Anterior cingulate cortex (tissue), 58 donors: ENCODE measurements at regions not wholly inside any gene's neighbourhood (a gene's known extent, or its start where the extent isn't known, plus 50 kb on each side); places are given as distances from the start of the nearest gene placed in this dataset.
"Not testable (repeated sequence)": the region's sequence is repeated elsewhere in the genome, so short reads cannot be mapped to it uniquely, and the experiment has no call there.

ENCODE experiments used
- DNase-seq, 58 donors: peaks; one replicate each; lab custom pipeline; 2025; lab: John Stamatoyannopoulos, UW

DNA sequence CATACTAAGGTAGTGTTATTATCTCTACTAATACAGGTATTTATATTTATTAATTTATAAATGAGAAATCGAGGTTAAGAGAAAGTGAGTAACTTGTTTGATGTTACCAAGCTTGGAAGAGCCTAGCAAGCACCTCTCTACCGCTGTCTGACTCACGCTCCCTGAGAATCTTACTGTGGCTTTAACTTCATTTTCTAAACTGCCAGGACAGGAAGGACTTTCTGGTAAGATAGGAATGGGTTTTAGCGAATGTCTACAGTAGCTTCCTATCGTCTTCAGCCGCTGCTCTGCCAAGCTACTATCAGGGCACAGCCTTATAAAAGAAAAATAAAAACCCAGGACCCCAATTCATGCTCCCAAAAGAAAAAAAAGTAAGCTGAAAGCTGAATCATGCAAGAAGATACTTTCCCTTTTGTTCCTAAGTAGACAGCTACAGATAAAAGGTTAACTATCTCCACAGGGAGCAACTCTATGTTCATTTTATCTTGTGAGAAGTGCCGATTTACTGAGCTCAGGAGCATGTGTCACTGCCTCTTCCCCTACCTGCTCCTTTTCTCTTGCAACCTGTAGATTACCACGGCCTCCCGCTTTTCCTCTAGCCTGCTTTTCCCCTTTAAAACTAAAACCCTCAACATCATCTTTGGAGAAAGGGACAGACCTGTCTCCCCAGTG lies 60.2 kb downstream of the THNSL1 start:
- DNase-seq: no peak

DNA sequence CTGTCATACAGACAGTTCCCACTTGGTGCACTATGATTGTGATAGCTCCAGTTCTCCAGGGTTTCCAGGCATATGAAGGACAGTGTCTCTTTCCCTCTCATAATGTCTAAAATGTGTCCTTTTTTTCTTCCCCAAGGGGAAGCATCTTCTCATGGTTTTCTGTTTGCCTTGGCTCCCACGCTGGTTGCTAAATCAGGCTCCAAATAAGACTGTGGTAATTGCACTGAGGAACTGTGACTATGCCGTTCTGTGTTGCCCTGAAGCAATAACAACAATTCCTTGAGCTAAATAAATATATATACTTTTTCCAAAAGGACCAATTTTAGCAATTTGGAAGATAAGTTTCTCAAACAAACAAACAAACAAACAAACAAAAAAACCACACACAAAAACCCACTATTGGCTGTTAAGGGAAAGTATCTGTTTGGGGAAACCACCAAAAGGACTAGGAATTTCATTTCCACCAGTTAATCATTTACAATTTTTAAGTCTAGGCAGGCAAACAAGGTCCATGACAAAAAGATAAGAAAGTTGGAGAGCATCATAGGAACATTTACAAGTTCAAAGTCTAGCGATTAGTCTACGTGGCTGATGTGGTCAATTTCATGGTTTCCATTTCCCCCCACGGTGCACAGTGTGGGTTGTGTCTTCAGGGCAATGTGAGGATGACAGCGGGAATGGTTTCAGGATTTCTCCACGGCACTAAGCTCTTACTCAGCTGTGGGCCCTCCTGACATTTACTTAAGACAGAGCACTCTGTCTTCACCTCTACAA lies 62.4 kb downstream of the THNSL1 start:
- peak in 1 of 58 donors; percentile 2 for DNase-seq

DNA sequence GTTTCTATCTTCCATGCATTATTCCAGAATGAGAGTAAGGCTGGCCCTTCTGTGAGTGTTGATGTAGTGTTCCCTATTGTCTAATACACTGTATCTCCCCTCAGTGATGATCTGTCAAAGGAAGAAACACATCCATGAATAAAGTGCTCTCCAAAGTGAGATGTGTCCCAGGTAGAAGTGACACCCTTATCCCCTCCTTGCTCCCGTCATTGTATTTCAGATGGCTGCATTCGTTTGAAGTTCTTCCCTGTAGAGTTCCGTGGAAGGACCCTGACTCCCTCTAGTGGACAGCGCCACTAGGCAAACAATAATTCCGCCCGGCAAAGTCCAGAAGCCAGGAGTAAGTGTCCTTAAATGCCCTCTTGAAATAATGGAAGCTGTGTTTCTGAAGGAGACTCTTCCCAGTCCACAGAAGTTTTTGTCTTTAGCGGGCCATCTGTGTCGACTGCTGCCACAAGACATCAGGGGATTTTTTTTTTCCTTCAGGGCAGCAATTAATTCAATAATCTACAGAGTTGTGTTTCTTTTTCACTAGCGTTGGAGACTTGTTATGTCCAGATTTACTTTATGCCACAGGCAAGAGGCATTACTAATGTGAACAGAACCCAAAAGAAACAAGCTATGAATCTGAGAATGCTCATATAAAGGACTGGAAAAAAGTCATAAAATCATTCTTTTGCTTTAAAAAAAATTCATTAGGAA lies 64.6 kb downstream of the THNSL1 start:
- DNase-seq: peak in 56 of 58 donors; percentile 20 to 92 (median 76)

DNA sequence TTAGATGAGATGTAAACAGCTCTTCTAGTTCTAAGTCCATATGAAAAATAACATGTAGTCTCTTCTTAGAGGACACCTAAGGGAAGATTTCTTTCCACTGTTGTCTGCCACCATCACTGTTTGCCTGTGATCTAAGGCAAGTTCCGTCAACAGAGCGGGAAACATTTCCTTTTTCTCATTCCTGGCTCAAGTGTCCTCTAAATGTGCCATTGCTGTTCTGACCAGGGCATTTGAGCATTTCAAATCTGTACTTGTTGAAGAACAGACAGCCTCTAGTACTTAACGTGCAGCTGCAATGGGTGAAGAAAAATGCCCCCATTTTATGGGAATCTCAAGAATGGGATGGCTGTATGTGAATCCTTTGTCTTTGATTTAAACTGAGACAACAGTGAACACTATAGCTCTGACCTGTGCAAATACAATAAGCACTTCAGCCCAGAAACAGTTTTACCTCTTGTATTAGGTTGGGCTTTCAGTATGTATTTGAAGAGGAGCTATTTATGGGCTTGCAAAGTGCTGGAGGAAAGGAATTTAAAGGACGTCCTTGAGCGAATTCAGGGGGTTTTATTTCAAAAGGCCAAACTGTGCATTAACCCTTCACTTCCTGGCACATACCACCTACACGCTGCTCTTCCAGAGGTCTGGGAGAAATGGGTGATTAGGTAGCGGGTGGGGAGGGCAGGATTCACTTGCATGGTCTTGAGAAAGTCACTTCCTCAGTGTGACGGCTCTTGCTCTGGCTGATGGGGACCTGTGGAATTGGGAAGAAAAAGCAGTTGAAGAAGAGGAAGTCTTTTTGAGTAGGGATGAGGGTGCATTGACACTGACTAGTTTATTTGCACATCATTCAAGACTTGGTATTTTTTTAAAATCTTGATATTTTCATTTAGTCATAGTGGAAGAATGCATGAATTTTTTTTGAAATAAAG lies 66.1 kb downstream of the THNSL1 start:
- DNase-seq: no peak

DNA sequence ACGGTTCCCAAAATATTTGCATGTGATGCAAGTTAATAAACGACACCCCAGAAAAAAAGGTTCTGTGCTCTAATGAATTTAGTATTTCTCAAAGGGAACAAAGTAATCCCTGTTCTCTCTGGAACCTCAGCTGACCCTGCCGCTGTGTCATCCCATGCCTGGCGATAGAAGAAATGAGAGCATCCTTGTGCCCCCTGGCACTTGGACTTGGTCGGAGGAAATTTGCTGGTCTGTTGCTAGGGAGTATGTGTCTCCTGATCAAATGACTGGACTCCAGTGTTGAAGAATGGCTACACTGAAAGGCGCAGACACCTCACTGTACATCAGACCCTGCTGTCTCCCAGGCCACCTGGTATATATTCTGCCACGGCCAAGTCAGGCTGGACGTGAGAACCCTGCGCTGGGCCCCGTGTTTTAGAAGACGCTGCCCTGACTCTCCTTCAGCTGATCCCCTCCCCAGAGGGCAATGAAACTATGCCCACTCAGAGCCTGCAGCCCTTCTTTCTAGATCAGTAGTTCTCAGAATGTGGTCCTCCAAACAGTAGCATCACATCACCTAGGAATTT lies 67.2 kb downstream of the THNSL1 start:
- DNase-seq: peak in 22 of 58 donors; percentile 4 to 63 (median 27)

DNA sequence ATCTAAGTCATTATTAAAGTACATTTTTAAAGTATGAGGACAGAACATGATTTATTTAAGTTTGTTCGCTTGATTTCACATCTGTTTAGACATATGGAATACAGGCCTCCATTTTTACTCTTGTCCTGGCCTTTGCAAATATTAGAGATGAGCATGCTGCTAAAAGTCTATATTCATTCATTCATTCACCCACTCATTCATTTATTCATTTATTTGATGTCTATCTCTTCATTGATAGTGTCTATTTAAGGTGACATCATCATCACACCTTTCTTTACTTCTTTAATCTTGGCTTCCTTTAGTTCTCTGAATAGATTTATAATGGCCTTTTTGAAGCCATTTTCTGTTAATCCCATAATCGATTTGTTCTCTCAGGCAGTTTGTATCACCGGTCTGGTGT lies 68.0 kb downstream of the THNSL1 start:
- DNase-seq: no peak

DNA sequence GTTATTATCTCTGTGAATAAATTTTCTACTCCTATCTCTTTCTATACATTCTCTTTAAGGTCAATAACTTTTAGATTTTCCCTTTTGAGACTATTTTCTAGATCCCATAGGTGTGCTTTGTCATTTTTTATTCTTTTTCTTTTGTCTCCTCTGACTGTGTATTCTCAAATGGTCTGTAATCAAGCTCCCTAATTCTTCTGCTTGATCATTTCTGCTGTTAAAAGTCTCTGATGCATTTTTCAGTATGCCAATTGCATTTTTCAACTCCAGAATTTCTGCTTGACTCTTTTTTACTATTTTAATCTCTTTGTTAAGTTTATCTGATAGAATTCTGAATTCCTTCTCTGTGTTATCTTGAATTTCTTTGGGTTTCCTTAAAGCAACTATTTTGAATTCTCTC lies 78.2 kb downstream of the THNSL1 start:
- no peak for DNase-seq

DNA sequence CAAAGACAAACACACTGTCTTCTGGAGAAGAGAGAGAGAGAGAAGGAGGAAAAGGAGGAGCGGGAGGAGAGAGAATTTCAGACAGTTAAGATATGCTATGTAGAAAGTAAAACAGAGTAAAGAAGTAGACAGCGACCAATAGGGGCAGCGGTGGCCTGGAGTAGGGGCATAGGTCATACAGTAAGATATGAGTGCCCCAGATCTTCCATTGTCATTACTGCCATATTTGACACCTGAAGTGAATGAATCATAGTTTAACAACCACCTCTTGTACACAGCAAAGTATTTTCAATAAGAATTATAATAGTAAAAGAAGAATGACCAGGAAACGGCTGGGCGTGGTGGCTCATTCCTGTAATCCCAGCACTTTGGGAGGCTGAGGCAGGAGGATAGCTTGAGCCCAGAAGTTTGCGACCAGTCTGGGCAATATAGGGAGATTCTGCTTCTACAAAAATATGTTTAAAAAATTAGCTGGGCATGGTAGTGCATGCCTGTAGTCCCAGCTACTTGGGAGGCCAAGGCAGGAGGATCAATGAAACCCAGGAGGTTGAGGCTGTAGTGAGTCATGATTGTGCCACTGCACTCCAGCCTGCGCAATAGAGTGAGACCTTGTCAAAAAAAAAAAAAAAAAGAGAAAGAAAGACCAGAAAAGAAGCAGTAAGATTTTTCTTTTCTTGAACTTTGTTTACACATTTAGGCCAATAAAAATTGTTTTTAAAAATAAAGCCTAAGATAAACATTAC lies 77.0 kb upstream of the GPR158 start:
- no peak for DNase-seq

DNA sequence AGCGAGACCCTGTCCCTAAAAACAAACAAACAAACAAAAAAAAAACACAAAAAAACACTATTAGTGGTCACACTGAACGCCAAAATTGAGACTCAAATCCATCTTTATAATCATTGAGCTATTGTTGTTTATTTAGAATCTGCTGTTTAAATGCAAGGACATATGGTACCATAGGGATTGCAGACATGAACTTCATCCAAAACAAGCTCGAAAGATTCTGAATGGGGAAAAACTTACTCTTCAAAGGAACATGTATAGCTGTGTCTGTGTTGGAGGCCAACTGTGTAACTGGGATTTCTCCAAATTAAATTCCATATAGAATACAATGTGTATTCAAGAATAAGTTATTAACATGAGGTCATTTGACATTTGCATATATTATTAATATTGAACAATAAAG lies 74.7 kb upstream of the GPR158 start:
- no peak for DNase-seq

DNA sequence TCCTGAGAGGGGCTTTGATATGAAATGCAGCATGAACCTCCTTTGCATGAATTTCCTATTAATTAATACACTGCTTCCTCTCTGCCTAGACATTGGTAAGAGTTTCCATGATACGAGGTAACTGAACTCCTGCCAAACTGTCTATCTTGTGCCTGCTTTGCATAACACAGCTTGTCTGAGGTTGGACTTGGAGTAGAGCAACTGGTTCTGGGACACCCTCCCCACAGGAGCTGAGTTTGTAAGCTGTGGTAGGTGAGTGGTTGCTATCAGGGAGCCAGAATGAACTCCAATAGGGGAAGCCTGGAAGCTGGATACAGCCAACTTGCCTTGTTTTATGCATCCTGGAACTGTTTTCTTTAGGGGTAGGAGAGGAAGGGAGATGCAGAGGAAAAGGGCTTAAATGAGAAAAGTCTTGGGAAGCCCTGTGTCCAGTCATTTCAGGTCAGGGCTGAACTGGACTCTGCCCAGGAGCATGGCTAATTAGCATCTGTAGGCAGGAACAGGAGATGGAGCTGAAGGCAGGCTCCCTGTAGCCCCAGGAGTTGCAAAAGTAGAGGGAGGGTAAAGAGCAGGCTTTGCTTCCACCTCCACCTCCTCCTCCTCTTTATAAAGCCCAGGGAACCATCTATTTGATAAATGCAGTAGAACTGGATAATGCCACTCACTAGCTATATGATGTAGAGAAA lies 73.2 kb upstream of the GPR158 start:
- no peak for DNase-seq

DNA sequence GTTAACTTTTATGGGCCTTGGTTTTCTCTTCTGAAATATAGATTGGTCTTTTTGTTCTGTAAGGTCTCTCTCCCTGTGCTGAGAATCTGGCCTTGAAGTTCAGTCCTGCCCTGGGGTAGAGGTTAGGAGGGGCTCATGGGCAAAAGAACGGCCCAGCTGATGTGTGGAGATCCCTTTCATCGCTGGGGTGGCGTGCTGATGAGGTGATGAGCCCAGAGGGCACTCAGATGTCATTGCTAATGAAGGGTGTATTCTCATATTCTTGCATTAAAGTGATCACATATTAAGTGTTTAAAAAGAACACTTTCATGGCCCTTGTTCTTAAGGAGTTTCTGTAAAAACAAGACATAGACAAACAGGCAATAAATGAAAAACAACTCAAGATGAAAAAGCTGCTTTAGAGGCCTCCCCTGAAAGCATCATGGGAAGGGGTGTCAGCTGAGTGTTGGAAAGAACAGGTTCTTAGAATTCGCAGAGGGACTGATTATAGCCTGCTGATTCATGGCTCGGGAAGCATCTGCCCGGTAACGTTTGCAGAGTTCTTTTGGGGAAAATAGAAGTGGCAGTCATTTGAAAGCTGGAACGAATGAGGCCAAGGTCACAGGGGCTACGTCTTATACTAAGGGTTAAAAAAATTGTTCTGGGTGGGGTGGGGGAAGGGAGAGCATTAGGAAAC lies 72.5 kb upstream of the GPR158 start:
- DNase-seq: no peak

DNA sequence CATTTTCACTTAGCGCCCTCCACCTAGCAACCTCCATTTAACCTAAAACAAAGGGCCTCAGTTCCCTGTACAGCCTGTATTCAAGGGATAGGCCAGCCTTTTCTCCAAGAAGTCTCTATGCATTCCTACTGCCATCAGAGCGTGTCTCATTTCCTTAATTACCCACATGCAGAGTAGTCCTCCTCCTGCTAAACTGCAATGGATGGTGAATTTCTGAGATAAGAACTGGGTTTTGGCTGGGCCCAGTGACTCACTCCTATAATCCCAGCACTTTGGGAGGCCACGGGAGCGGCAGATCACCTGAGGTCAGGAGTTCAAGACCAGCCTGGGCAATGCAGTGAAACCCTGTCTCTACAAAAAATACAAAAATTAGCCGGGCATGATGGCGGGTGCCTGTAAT lies 71.1 kb upstream of the GPR158 start:
- no peak for DNase-seq

DNA sequence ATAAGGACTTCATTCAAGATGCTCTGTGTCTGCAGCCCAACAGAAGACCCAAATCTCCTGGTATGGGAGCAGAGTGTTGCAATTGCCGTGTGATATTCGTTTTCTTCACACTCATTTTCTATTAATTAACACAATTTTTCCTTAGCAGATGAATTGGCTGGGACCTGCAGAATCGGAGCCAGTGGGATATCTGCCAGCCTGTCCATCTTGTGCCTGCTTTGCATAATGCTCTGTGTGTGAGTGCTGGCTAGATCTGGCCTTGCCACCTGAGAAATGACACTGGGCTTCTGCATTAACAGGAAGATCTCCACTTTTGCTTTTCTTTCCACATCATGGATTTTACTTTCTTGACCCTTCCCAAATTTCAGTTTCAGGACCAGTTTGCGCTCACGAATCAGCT lies 70.4 kb upstream of the GPR158 start:
- DNase-seq: no peak

DNA sequence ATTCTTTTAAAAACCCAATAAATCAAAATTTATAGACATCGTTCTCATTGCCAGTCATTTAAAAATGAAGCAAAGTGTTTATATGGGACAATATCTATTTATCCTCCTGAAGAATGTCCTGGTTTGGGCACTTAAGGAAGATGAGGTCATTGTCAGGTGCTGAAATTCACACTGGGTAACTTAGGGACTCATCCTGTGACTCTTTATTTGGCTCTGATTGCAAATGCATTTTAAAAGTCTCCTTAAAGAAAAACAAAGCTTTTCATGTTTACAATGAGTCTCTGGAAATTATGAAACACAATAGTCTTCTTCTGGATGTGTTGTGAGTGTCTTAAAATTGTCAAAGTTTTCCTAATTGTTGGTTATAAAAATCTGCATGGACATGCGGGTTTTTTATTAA lies 69.5 kb upstream of the GPR158 start:
- DNase-seq: no peak

DNA sequence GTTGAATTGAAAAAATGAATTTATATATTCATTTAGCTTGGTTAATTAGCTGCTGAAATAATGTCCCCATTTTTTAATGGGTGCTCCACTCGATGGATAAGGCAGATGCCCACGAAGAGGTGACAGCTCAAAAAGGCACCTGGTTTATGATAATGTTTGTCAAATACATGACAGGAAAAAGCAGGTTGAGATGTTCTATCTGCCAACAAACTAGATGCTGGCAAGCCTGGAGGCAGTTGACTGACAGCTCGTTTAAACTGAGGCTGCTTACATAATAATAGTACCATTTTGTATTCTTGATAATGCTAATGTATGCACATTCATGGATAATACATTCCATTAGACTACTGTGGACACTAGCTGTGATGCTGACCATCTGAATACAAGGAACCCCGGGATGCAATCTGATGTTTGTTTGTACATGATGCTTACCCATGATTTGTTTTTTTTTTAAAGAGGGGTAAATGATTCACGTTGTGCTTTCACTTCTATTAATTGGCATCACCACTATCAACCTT lies 69.0 kb upstream of the GPR158 start:
- DNase-seq: no peak

DNA sequence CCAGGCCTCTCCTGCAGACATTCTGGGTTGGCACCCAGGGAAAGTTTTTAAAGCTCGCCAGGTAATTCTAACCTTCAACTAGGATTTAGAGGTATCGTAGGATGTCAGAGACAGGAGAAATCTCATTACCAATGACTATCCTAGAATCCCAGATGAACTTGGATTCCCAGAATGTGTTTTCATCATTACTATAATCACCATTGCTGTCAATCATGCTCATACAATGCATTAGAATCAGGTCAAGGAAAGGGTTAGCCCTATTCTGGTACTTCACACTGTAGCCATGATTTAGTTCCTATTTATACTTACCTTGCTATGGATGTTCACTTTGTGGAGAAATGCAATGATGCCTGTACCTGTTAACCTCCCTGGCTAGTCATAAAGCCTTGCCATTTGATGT lies 67.0 kb upstream of the GPR158 start:
- DNase-seq: no peak

DNA sequence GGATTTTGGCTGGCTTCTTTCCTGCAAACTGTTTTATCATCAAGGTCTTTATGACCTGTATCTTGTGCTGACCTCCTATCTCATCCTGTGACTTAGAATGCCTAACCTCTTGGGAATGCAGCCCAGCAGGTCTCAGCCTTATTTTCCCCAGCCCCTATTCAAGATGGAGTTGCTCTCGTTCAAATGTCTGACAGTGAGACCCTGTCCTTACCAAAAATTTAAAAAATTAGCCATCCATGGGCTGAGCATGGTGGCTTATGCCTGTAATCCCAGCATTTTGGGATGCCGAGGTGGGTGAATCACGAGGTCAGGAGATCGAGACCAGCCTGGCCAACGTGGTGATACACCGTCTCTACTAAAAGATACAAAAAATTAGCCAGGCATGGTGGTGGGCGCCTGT lies 64.9 kb upstream of the GPR158 start:
- not testable (repeated sequence) for DNase-seq

DNA sequence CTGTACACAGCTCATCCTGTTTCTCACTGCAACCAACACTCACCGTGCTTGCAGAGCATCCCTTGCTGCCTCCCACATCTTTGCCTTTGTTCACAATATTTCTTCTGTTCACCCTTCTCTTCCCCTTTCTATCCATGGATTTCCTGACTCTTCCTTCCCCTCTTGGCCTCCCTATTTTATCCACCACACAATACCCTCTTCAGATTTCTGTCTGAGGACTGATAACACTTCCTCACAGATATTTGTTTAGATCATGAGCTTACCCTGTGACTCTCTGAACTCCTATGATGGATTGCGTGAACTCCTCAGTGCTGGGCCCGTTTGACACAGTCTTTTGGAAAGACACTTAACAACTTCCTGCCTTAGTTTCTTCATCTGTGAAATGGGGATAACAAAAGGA lies 62.8 kb upstream of the GPR158 start:
- no peak for DNase-seq
